ENCODE measurements at regions not wholly inside any gene's neighbourhood (a gene's known extent, or its start where the extent isn't known, plus 50 kb on each side); places are given as distances from the start of the nearest gene placed in this dataset.

DNA sequence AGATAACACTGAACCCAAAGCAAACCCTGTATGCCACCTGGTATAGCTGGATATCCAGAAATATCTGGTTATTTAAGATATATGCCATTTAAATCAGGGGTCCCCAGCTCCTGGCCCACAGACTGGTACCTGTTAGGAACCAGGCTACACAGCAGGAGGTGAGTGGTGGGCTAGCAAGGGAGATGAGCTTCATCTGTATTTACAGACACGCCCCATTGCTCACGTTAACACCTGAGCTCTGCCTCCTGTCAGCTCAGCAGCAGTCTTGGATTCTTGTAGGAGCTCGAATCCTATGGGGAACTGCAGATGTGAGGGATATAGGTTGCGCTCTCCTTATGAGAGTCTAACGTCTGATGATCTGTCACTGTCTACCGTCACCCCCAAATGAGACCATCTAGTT lies 646.6 kb downstream of the TLE4 start (continued):
- TF ChIP-seq HDAC2 (IDR thresholded peaks at IDR 0.05; ENCODE audit: borderline replicate concordance in 1 of 2, low read depth in 2 of 2, low read length in 2 of 2), result no peak
- TF ChIP-seq RFX5 (IDR thresholded peaks at IDR 0.05; ENCODE audit: borderline replicate concordance, low read depth, low read length), result no peak
- TF ChIP-seq SP2 (IDR thresholded peaks at IDR 0.05; ENCODE audit: low read length), result no peak
- no peak for TF ChIP-seq KDM5A (IDR thresholded peaks at IDR 0.05; ENCODE audit: low read length)
- TF ChIP-seq HDAC6 (IDR thresholded peaks at IDR 0.05; ENCODE audit: low read depth, low read length), result no peak
- no peak for TF ChIP-seq TCF12 (IDR thresholded peaks at IDR 0.05; ENCODE audit: low read depth, low read length)
- no peak for TF ChIP-seq PHF8 (conservative IDR thresholded peaks at IDR 0.05; ENCODE audit: low read depth, low read length)
- no peak for TF ChIP-seq CTBP2 (IDR thresholded peaks at IDR 0.05; ENCODE audit: borderline replicate concordance, insufficient read depth, insufficient read length, low read length)
- TF ChIP-seq SP4 (IDR thresholded peaks at IDR 0.05; ENCODE audit: low read length), result no peak
